K562 (cell line): ENCODE measurements at regions not wholly inside any gene's neighbourhood (a gene's known extent, or its start where the extent isn't known, plus 50 kb on each side); places are given as distances from the start of the nearest gene placed in this dataset.

Experiments used
- EZH2 ChIP-seq: IDR thresholded peaks from 2 replicates; pipeline ENCODE4 v1.6.1; 2012; ENCODE audit warnings: low read depth, mild to moderate bottlenecking, inconsistent platforms, low read length, borderline replicate concordance
- GABPA ChIP-seq: fragments of 200-800 bp; sonication (Bioruptor generic); conservative IDR thresholded peaks from 2 replicates; pipeline ENCODE4 v1.6.1; 2016; ENCODE audit warnings: low read depth, missing genetic modification characterization, missing compliant biosample characterization
- POLR2A ChIP-seq: fragments of 450-650 bp; conservative IDR thresholded peaks from 2 replicates; pipeline ENCODE4 v1.6.1; 2016
- PTTG1 ChIP-seq: fragments of 450-650 bp; IDR thresholded peaks from 2 replicates; pipeline ENCODE4 v1.6.1; 2016; ENCODE audit warnings: low read depth, mild to moderate bottlenecking, missing genetic modification characterization, missing compliant biosample characterization
- RAD21 ChIP-seq, 2 experiments: fragments of 250-450 bp in 1 of 2; fragments of 450-650 bp in 1 of 2; sonication (Bioruptor Pico) in 1 of 2; formaldehyde crosslinking in 1 of 2; IDR thresholded peaks in 1 of 2; conservative IDR thresholded peaks in 1 of 2; 2 replicates each; pipeline versions ENCODE4 v1.4.0 to v1.8.0; 2020 to 2022; ENCODE audit warnings: mild to moderate bottlenecking in 2 of 2, moderate library complexity in 1 of 2
- TARDBP ChIP-seq: fragments of 450-650 bp; IDR thresholded peaks from 2 replicates; pipeline ENCODE4 v1.6.1; 2016
- ZNF24 ChIP-seq: fragments of 450-650 bp; IDR thresholded peaks from 2 replicates; pipeline ENCODE4 v1.6.1; 2016
- ZNF644 ChIP-seq: fragments of 200-800 bp; sonication (Bioruptor generic); IDR thresholded peaks from 2 replicates; pipeline ENCODE4 v1.6.1; 2016; ENCODE audit warnings: low read depth, missing genetic modification characterization, missing compliant biosample characterization
- TF ChIP-seq, protein P1 (sequence below), 3 experiments: IDR thresholded peaks in 2 of 3; conservative IDR thresholded peaks in 1 of 3; 2 replicates each; pipeline ENCODE4 v1.5.1; 2011 to 2012; ENCODE audit warnings: low read length in 3 of 3, mild to moderate bottlenecking in 3 of 3, control low read depth in 2 of 3, improper control_type of control experiment in 1 of 3, inconsistent platforms in 1 of 3, low read depth in 1 of 3, mixed read lengths in 1 of 3, moderate library complexity in 1 of 3; ENCODE audit not compliant: insufficient read depth in 2 of 3
- TF ChIP-seq, protein P2 (sequence below): fragments of 450-650 bp; IDR thresholded peaks from 2 replicates; pipeline ENCODE4 v1.6.1; 2016; ENCODE audit warnings: low read depth
- TF ChIP-seq, protein P3 (sequence below), 2 experiments: fragments of 450-650 bp; formaldehyde crosslinking in 1 of 2; IDR thresholded peaks; 2 replicates each; pipeline versions ENCODE4 v1.4.0 to v1.6.1; 2014 to 2020; ENCODE audit warnings: mild to moderate bottlenecking in 2 of 2, borderline replicate concordance in 1 of 2, low read depth in 1 of 2

DNA sequence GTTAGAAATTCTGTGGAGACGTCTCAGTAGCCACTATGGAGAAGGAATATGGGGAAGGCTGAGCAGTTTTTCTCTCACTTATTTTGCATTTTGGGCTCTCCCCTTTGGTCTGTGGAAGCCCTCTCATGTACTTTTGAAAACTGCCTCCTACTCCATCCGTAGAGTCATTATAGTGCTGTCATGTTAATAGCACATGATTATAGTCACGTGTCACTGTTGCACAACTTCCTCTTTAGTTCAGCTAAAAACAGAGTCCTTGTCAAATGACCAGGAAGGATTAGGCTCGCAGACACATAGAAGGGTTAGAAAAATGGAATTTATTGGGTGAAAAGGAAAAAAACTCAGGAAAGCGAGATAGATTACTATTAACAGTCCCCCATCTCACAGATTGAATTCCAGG, 258.2 kb upstream of the CXorf51A start:
- TF ChIP-seq, protein P1, sequence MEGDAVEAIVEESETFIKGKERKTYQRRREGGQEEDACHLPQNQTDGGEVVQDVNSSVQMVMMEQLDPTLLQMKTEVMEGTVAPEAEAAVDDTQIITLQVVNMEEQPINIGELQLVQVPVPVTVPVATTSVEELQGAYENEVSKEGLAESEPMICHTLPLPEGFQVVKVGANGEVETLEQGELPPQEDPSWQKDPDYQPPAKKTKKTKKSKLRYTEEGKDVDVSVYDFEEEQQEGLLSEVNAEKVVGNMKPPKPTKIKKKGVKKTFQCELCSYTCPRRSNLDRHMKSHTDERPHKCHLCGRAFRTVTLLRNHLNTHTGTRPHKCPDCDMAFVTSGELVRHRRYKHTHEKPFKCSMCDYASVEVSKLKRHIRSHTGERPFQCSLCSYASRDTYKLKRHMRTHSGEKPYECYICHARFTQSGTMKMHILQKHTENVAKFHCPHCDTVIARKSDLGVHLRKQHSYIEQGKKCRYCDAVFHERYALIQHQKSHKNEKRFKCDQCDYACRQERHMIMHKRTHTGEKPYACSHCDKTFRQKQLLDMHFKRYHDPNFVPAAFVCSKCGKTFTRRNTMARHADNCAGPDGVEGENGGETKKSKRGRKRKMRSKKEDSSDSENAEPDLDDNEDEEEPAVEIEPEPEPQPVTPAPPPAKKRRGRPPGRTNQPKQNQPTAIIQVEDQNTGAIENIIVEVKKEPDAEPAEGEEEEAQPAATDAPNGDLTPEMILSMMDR (IDR thresholded peaks at IDR 0.05 in 2 of 3, conservative IDR thresholded peaks at IDR 0.05 in 1 of 3; ENCODE audit: insufficient read depth in 2 of 3, low read depth in 1 of 3, low read length in 3 of 3): no peak
- no peak for TF ChIP-seq PTTG1 (tag)
- TF ChIP-seq GABPA (tag): no peak
- TF ChIP-seq, protein P2, sequence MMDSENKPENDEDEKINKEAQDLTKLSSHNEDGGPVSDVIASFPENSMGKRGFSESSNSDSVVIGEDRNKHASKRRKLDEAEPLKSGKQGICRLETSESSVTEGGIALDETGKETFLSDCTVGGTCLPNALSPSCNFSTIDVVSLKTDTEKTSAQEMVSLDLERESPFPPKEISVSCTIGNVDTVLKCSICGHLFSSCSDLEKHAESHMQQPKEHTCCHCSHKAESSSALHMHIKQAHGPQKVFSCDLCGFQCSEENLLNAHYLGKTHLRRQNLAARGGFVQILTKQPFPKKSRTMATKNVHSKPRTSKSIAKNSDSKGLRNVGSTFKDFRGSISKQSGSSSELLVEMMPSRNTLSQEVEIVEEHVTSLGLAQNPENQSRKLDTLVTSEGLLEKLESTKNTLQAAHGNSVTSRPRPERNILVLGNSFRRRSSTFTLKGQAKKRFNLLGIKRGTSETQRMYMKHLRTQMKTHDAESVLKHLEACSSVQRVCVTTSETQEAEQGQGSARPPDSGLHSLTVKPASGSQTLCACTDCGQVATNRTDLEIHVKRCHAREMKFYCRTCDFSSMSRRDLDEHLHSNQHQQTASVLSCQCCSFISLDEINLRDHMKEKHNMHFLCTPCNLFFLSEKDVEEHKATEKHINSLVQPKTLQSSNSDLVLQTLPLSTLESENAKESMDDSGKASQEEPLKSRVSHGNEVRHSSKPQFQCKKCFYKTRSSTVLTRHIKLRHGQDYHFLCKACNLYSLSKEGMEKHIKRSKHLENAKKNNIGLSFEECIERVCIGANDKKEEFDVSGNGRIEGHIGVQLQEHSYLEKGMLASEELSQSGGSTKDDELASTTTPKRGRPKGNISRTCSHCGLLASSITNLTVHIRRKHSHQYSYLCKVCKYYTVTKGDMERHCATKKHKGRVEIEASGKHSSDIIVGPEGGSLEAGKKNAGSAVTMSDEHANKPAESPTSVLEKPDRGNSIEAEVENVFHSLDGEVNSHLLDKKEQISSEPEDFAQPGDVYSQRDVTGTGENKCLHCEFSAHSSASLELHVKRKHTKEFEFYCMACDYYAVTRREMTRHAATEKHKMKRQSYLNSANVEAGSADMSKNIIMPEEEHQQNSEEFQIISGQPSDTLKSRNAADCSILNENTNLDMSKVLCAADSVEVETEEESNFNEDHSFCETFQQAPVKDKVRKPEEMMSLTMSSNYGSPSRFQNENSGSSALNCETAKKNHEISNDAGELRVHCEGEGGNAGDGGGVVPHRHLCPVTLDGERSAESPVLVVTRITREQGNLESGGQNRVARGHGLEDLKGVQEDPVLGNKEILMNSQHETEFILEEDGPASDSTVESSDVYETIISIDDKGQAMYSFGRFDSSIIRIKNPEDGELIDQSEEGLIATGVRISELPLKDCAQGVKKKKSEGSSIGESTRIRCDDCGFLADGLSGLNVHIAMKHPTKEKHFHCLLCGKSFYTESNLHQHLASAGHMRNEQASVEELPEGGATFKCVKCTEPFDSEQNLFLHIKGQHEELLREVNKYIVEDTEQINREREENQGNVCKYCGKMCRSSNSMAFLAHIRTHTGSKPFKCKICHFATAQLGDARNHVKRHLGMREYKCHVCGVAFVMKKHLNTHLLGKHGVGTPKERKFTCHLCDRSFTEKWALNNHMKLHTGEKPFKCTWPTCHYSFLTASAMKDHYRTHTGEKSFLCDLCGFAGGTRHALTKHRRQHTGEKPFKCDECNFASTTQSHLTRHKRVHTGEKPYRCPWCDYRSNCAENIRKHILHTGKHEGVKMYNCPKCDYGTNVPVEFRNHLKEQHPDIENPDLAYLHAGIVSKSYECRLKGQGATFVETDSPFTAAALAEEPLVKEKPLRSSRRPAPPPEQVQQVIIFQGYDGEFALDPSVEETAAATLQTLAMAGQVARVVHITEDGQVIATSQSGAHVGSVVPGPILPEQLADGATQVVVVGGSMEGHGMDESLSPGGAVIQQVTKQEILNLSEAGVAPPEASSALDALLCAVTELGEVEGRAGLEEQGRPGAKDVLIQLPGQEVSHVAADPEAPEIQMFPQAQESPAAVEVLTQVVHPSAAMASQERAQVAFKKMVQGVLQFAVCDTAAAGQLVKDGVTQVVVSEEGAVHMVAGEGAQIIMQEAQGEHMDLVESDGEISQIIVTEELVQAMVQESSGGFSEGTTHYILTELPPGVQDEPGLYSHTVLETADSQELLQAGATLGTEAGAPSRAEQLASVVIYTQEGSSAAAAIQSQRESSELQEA: no peak
- no peak for TF ChIP-seq ZNF644 (tag)
- no peak for TF ChIP-seq EZH2
- TF ChIP-seq TARDBP: no peak
- TF ChIP-seq RAD21 (CRISPR knock-in tag; conservative IDR thresholded peaks at IDR 0.05 in 1 of 2, IDR thresholded peaks at IDR 0.05 in 1 of 2): no peak
- no peak for TF ChIP-seq POLR2A
- TF ChIP-seq ZNF24: no peak
- TF ChIP-seq, protein P3, sequence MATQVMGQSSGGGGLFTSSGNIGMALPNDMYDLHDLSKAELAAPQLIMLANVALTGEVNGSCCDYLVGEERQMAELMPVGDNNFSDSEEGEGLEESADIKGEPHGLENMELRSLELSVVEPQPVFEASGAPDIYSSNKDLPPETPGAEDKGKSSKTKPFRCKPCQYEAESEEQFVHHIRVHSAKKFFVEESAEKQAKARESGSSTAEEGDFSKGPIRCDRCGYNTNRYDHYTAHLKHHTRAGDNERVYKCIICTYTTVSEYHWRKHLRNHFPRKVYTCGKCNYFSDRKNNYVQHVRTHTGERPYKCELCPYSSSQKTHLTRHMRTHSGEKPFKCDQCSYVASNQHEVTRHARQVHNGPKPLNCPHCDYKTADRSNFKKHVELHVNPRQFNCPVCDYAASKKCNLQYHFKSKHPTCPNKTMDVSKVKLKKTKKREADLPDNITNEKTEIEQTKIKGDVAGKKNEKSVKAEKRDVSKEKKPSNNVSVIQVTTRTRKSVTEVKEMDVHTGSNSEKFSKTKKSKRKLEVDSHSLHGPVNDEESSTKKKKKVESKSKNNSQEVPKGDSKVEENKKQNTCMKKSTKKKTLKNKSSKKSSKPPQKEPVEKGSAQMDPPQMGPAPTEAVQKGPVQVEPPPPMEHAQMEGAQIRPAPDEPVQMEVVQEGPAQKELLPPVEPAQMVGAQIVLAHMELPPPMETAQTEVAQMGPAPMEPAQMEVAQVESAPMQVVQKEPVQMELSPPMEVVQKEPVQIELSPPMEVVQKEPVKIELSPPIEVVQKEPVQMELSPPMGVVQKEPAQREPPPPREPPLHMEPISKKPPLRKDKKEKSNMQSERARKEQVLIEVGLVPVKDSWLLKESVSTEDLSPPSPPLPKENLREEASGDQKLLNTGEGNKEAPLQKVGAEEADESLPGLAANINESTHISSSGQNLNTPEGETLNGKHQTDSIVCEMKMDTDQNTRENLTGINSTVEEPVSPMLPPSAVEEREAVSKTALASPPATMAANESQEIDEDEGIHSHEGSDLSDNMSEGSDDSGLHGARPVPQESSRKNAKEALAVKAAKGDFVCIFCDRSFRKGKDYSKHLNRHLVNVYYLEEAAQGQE (IDR thresholded peaks at IDR 0.05; ENCODE audit: borderline replicate concordance): no peak
- TF ChIP-seq, protein P3 (CRISPR knock-in tag; IDR thresholded peaks at IDR 0.05; ENCODE audit: low read depth): no peak
